ENCODE measurements at regions not wholly inside any gene's neighbourhood (a gene's known extent, or its start where the extent isn't known, plus 50 kb on each side); places are given as distances from the start of the nearest gene placed in this dataset.

- DNase-seq, result no peak
- Histone ChIP-seq H3K4me1 (ENCODE audit: insufficient read depth) (peaks cover 17% of the 10 kb centered on the region), H3K27me3 (no peaks in the 10 kb centered on the region), H3K9me3 (no peaks in the 10 kb centered on the region), H3K27ac (no peak overlapping the region), H3K36me3 (no peaks in the 10 kb centered on the region), H3K4me3 (no peak overlapping the region)
- TF ChIP-seq EP300 (IDR thresholded peaks at IDR 0.05), result no peak
- no peak for TF ChIP-seq POLR2A (IDR thresholded peaks at IDR 0.05)
- TF ChIP-seq CTCF (IDR thresholded peaks at IDR 0.05), result no peak
- 91 to 95% (median 94%) methylated on average over 13 of the region's 13 CpGs for WGBS, 3 donors
- intact Hi-C loops (cut with DNase I), result no loop called here
Measured at GRCh38 chr2:21268197-21268877, 144.6 kb downstream of the TDRD15 start.

DNA sequence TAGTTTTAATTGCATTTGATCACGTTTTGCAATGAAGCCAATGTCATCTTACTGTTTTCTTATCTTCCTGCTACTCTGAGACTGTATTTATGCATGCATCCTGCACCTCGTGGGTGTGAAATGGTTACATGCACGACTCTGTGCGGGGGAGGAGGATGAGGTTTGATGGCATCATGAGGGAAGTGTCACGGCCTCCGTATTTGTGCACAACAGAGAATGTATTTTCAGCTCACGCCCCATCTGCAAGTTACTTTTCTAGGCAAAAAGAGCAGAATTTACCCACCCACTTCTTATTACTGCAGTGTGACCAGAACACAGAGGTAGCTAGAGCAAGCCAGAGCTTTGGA is 145.1 kb downstream of the TDRD15 start:
- H3K4me3 ChIP-seq, result no peak overlapping the region
- intact Hi-C loops (cut with DNase I), result no loop called here
- 54 to 74% (median 64%) methylated on average over 7 of the region's 7 CpGs for WGBS, 3 donors
- H3K4me1 ChIP-seq (ENCODE audit: insufficient read depth), result peaks cover 17% of the 10 kb centered on the region
- H3K9me3 ChIP-seq, result no peaks in the 10 kb centered on the region
- peak overlapping the region in 1 of 2 donors; percentile 80 for H3K27ac ChIP-seq
- no peak for DNase-seq
- H3K27me3 ChIP-seq, result no peaks in the 10 kb centered on the region
- no peak for TF ChIP-seq EP300 (IDR thresholded peaks at IDR 0.05)
- TF ChIP-seq POLR2A (IDR thresholded peaks at IDR 0.05), result no peak
- TF ChIP-seq CTCF (IDR thresholded peaks at IDR 0.05), result no peak
- H3K36me3 ChIP-seq, result no peaks in the 10 kb centered on the region

DNA sequence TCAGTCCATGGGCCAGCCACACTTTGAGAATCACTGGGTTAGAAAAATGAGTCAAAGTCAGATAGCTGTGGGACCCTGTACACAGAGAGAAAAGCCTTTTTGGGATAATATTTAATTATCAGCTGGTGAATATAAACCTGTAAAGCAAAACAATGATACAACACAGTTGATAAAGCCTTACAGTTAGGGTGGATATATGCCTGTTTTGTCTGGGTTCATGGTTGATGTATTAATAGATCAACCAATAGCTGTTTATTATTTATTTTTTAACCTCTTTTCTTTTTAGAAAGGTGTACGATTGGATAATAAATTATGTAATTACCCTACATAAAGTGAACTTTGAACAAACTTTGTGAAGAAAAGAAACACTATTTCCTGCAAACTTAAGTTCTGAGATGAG is 145.6 kb downstream of the TDRD15 start:
- Histone ChIP-seq H3K9me3 (no peaks in the 10 kb centered on the region), H3K27me3 (no peaks in the 10 kb centered on the region), H3K4me1 (ENCODE audit: insufficient read depth) (peaks cover 17% of the 10 kb centered on the region), H3K36me3 (no peaks in the 10 kb centered on the region), H3K4me3 (no peak overlapping the region), H3K27ac (peak overlapping the region in 1 of 2 donors; percentile 80)
- no peak for DNase-seq
- TF ChIP-seq EP300 (IDR thresholded peaks at IDR 0.05), result no peak
- intact Hi-C loops (cut with DNase I), result no loop called here
- WGBS, 3 donors, result 17 to 24% (median 19%) methylated on average over 1 of the region's 1 CpG

GRCh38 chr2:21270083-21270491 is 146.3 kb downstream of the TDRD15 start:
- Histone ChIP-seq H3K4me3 (no peak overlapping the region), H3K36me3 (no peaks in the 10 kb centered on the region), H3K9me3 (no peaks in the 10 kb centered on the region), H3K27me3 (no peaks in the 10 kb centered on the region), H3K27ac (peak overlapping the region in 1 of 2 donors; percentile 80), H3K4me1 (ENCODE audit: insufficient read depth) (peaks cover 17% of the 10 kb centered on the region)
- WGBS, 3 donors, result 25 to 36% (median 26%) methylated on average over 2 of the region's 2 CpGs
- TF ChIP-seq CTCF (IDR thresholded peaks at IDR 0.05), result no peak
- no peak for DNase-seq
- intact Hi-C loops (cut with DNase I), result loop anchor here in 1 of 4 donors (5.0 kb wide), 1 partner anchor 377 kb away; no protein-coding TSS in a partner anchor

- H3K27ac ChIP-seq, result peak overlapping the region in 1 of 2 donors; percentile 80
- H3K4me3 ChIP-seq, result no peak overlapping the region
- H3K9me3 ChIP-seq, result no peaks in the 10 kb centered on the region
- no peak for TF ChIP-seq EP300 (IDR thresholded peaks at IDR 0.05)
- TF ChIP-seq CTCF (IDR thresholded peaks at IDR 0.05), result no peak
- no peak for TF ChIP-seq POLR2A (IDR thresholded peaks at IDR 0.05)
- no peaks in the 10 kb centered on the region for H3K36me3 ChIP-seq
- peak; percentile 80 to 92 (median 88) for DNase-seq
- WGBS, 3 donors, result 2 to 12% (median 7%) methylated on average over 5 of the region's 5 CpGs
- no peaks in the 10 kb centered on the region for H3K27me3 ChIP-seq
- peaks cover 17% of the 10 kb centered on the region for H3K4me1 ChIP-seq (ENCODE audit: insufficient read depth)
- intact Hi-C loops (cut with DNase I), result loop anchor here in 1 of 4 donors (5.0 kb wide), 1 partner anchor 377 kb away; no protein-coding TSS in a partner anchor
Measured at GRCh38 chr2:21270708-21271122, 146.9 kb downstream of the TDRD15 start.

All from ovary (tissue), 7 donors.